ENCODE measurements at regions not wholly inside any gene's neighbourhood (a gene's known extent, or its start where the extent isn't known, plus 50 kb on each side); places are given as distances from the start of the nearest gene placed in this dataset.

DNA sequence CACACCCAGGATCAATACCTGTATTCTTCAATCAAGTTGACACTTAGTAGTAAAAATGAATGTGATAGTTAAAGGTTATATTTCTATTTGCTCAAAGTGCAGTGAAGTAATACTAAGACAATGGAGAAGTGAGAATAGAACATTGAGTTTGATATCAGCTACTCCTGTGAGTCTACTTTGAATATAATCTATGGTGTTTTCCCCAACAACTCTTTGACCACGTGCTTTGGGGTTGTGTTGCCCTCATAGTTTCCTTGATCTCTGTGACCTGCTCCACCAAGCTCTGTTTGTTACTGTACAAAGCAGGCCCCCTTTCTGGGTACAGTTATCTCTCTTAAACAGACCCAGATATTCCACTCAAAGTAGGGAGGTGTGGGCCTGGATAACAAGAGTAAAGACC lies 222.9 kb downstream of the GALR1 start:
- TF ChIP-seq POLR2A (IDR thresholded peaks at IDR 0.05; ENCODE audit: low read length) = no peak
- TF ChIP-seq GATA1 (IDR thresholded peaks at IDR 0.05; ENCODE audit: low read depth, low read length) = no peak

All from erythroblast (primary cell).